GM12878 (cell line): ENCODE measurements at regions not wholly inside any gene's neighbourhood (a gene's known extent, or its start where the extent isn't known, plus 50 kb on each side); places are given as distances from the start of the nearest gene placed in this dataset.

Source experiments
- ATAC-seq: fragments of 200-7000 bp; cut with Tn5 transposase; 3 replicates; pipeline ENCODE4 v1.9.1; 2020; ENCODE audit warnings: mild to moderate bottlenecking, moderate library complexity
- BruUV-seq: library from RNA; stranded (reverse); fragments of 400-500 nt; replicated peaks from 2 replicates; lab custom pipeline; 2021; lab: Mats Ljungman, UMichigan
- CTCF ChIA-PET: fragments of 300-600 bp; sonication (Branson Sonifier 250); formaldehyde crosslinking; extraction: SDS; loops from one replicate; lab custom pipeline; 2021; ENCODE audit warnings: inconsistent platforms; lab: Yijun Ruan, JAX
- POLR2A ChIA-PET: fragments of 350-600 bp; formaldehyde crosslinking; extraction: SDS; loops from one replicate; lab custom pipeline; 2021; ENCODE audit warnings: inconsistent platforms; lab: Charles Lee
- RAD21 ChIA-PET: fragments of 300-600 bp; sonication (Branson Sonifier 250); formaldehyde crosslinking; loops from one replicate; lab custom pipeline; 2023; ENCODE audit warnings: antibody characterized with exemption; ENCODE audit not compliant: unreplicated experiment; lab: Charles Lee
- SMC1A ChIA-PET: fragments of 300-600 bp; sonication (Branson Sonifier 250); formaldehyde crosslinking; loops from one replicate; lab custom pipeline; 2023; ENCODE audit not compliant: unreplicated experiment, uncharacterized antibody; lab: Charles Lee
- DNase-seq: peaks from one replicate; pipeline ENCODE4 v3.0.0-alpha.2; 2011; ENCODE audit warnings: low read depth, low spot score
- FAIRE-seq: peaks from 3 replicates; lab custom pipeline; 2011; peaks lifted over from hg19 to GRCh38; lab: Jason Lieb, UNC
- H2AFZ ChIP-seq: 2 replicates; pipeline ENCODE4 v1.6.0; 2011; ENCODE audit warnings: low read depth, low read length, control low read depth; ENCODE audit not compliant: control insufficient read depth
- H3K27ac ChIP-seq: 2 replicates; pipeline ENCODE4 v1.5.1; 2011; ENCODE audit warnings: control low read depth; ENCODE audit not compliant: control insufficient read depth, insufficient read depth
- H3K27me3 ChIP-seq, 2 experiments: replicated peaks in 1 of 2; 2 replicates each; pipeline versions ENCODE4 v1.6.0 to v1.6.1; 2011; ENCODE audit warnings: low read length in 1 of 2; ENCODE audit not compliant: control insufficient read depth in 2 of 2, insufficient read depth in 2 of 2
- H3K36me3 ChIP-seq, 2 experiments: 2 replicates each; pipeline ENCODE4 v1.5.1; 2011; ENCODE audit warnings: low read length in 1 of 2; ENCODE audit not compliant: control insufficient read depth in 2 of 2, insufficient read depth in 2 of 2
- H3K4me1 ChIP-seq: 2 replicates; pipeline ENCODE4 v1.6.1; 2011; ENCODE audit warnings: mild to moderate bottlenecking, low read length, moderate library complexity, mixed read lengths; ENCODE audit not compliant: control insufficient read depth, insufficient read depth
- H3K4me2 ChIP-seq: 2 replicates; pipeline ENCODE4 v1.6.0; 2011; ENCODE audit warnings: control low read depth; ENCODE audit not compliant: control insufficient read depth, insufficient read depth
- H3K4me3 ChIP-seq: fragments of 200-600 bp; sonication (generic); 2 replicates; pipeline ENCODE4 v1.5.1; 2016
- H3K79me2 ChIP-seq: 2 replicates; pipeline ENCODE4 v1.6.0; 2011; ENCODE audit warnings: low read length; ENCODE audit not compliant: control insufficient read depth, insufficient read depth
- H3K9ac ChIP-seq: 2 replicates; pipeline ENCODE4 v1.8.0; 2011; ENCODE audit warnings: low read length, control low read depth, mixed read lengths; ENCODE audit not compliant: control insufficient read depth, insufficient read depth
- H3K9me3 ChIP-seq: replicated peaks from 3 replicates; pipeline ENCODE4 v1.5.1; 2011; ENCODE audit warnings: mild to moderate bottlenecking, low read length; ENCODE audit not compliant: control insufficient read depth, insufficient read depth
- H4K20me1 ChIP-seq: 2 replicates; pipeline ENCODE4 v1.6.0; 2011; ENCODE audit not compliant: control insufficient read depth, insufficient read depth
- ATF7 ChIP-seq: fragments of 450-650 bp; IDR thresholded peaks from 2 replicates; pipeline ENCODE4 v1.6.1; 2016; ENCODE audit warnings: low read depth, mild to moderate bottlenecking
- BMI1 ChIP-seq: fragments of 450-650 bp; IDR thresholded peaks from 2 replicates; pipeline ENCODE4 v1.6.1; 2016; ENCODE audit warnings: mild to moderate bottlenecking, moderate library complexity, borderline replicate concordance
- CBX3 ChIP-seq: fragments of 200-600 bp; sonication (generic); IDR thresholded peaks from 2 replicates; pipeline ENCODE4 v1.6.1; 2016; ENCODE audit warnings: low read depth, borderline replicate concordance
- CEBPB ChIP-seq, 2 experiments: fragments of 150-350 bp in 1 of 2; IDR thresholded peaks; 2 replicates each; pipeline ENCODE4 v1.6.1; 2012 to 2014; ENCODE audit warnings: low read depth in 2 of 2, low read length in 2 of 2, borderline replicate concordance in 1 of 2, inconsistent platforms in 1 of 2
- CEBPZ ChIP-seq: fragments of 150-350 bp; IDR thresholded peaks from 2 replicates; pipeline ENCODE4 v1.6.1; 2016; ENCODE audit warnings: low read depth, low read length
- E2F8 ChIP-seq: fragments of 450-650 bp; IDR thresholded peaks from 2 replicates; pipeline ENCODE4 v1.6.1; 2018; ENCODE audit warnings: mild to moderate bottlenecking, low read depth, moderate library complexity; ENCODE audit not compliant: partially characterized antibody
- FOS ChIP-seq: IDR thresholded peaks from 3 replicates; pipeline ENCODE4 v1.6.1; 2011; ENCODE audit warnings: borderline replicate concordance; ENCODE audit not compliant: insufficient read length; ENCODE audit errors: extremely low read depth
- GATAD2B ChIP-seq: fragments of 450-650 bp; conservative IDR thresholded peaks from 2 replicates; pipeline ENCODE4 v1.6.1; 2017; ENCODE audit warnings: low read depth, mild to moderate bottlenecking, moderate library complexity
- NFIC ChIP-seq: IDR thresholded peaks from 2 replicates; pipeline ENCODE4 v1.6.1; 2012; ENCODE audit warnings: low read depth, mild to moderate bottlenecking, inconsistent platforms, low read length, moderate library complexity
- SREBF1 ChIP-seq: IDR thresholded peaks from 2 replicates; pipeline ENCODE4 v1.6.1; 2012; ENCODE audit warnings: mild to moderate bottlenecking, low read length
- SREBF2 ChIP-seq: IDR thresholded peaks from 2 replicates; pipeline ENCODE4 v1.6.1; 2012; ENCODE audit warnings: mild to moderate bottlenecking, low read length
- STAT1 ChIP-seq: fragments of 450-650 bp; conservative IDR thresholded peaks from 2 replicates; pipeline ENCODE4 v1.6.1; 2014; ENCODE audit warnings: antibody characterized with exemption, mild to moderate bottlenecking
- USF2 ChIP-seq: IDR thresholded peaks from 2 replicates; pipeline ENCODE4 v1.6.1; 2011; ENCODE audit warnings: low read depth, low read length, improper control_type of control experiment, borderline replicate concordance
- ZNF207 ChIP-seq: fragments of 450-650 bp; IDR thresholded peaks from 2 replicates; pipeline ENCODE4 v1.6.1; 2014; ENCODE audit warnings: antibody characterized with exemption, mild to moderate bottlenecking, borderline replicate concordance
- WGBS: methylation state at CpG from one replicate; pipeline ENCODE4 v1.1.6; 2016; ENCODE audit warnings: low lambda C conversion rate; ENCODE audit not compliant: insufficient replicate concordance, insufficient coverage; ENCODE audit errors: missing lambda C conversion rate; 5-methylcytosine and 5-hydroxymethylcytosine counted together
- in situ Hi-C: fragments of 300-500 bp; cut with MboI; formaldehyde crosslinking; loops from 9 replicates; pipeline ENCODE4 v1.14.3; 2018; ENCODE audit warnings: mixed read lengths
- intact Hi-C: fragments of 100-400 bp; cut with micrococcal nuclease; formaldehyde crosslinking; loops from one replicate; pipeline ENCODE4 v1.14.2; 2022; ENCODE audit not compliant: unreplicated experiment

- TF ChIP-seq STAT1 (no peak), SREBF1 (no peak), BMI1 (no peak), CEBPZ (no peak), FOS (no peak), CBX3 (no peak)
Observed at GRCh38 chr9:17013891-17014290, 120.9 kb upstream of the CNTLN start (continued).

GRCh38 chr9:17013010-17013409 is 121.8 kb upstream of the CNTLN start:
- POLR2A ChIA-PET: no interaction called here
- FAIRE-seq (no peak), DNase-seq (no peak), ATAC-seq (no peak)
- Histone ChIP-seq H3K27ac (no peak overlapping the region), H4K20me1 (no peaks in the 10 kb centered on the region), H3K4me3 (no peak overlapping the region), H3K9me3 (no peaks in the 10 kb centered on the region), H3K27me3 (no peaks in the 10 kb centered on the region), H3K4me1 (no peaks in the 10 kb centered on the region), H3K4me2 (no peak overlapping the region), H3K79me2 (no peaks in the 10 kb centered on the region), H3K36me3 (no peaks in the 10 kb centered on the region), H2AFZ (no peak overlapping the region), H3K9ac (no peak overlapping the region)
- SMC1A ChIA-PET: no interaction called here
- CTCF ChIA-PET: no interaction called here
- no TSS peak for BruUV-seq
- in situ Hi-C loops (no loop called here), intact Hi-C loops (no loop called here)
- RAD21 ChIA-PET: interaction anchor here (0.5 kb wide), 1 partner anchor 1694 kb away, joined by 3 read pairs; no protein-coding TSS in a partner anchor
- 8% methylated on average over 3 of the region's 3 CpGs for WGBS
- TF ChIP-seq ZNF207 (no peak), ATF7 (no peak), SREBF2 (no peak), E2F8 (no peak), USF2 (no peak), NFIC (no peak), GATAD2B (no peak), CEBPB (IDR thresholded peaks at IDR 0.05; ENCODE audit: borderline replicate concordance in 1 of 2, low read depth in 2 of 2, low read length in 2 of 2) (no peak)
